PC-3 (cell line): ENCODE measurements at regions not wholly inside any gene's neighbourhood (a gene's known extent, or its start where the extent isn't known, plus 50 kb on each side); places are given as distances from the start of the nearest gene placed in this dataset.

Experiments
- EZH2phosphoT487 ChIP-seq: fragments of 300-600 bp; sonication (generic); IDR thresholded peaks from 2 replicates; pipeline ENCODE4 v1.6.1; 2018; ENCODE audit warnings: mild to moderate bottlenecking, antibody characterized with exemption, low read length, borderline replicate concordance
- TF ChIP-seq, protein P1 (sequence below): fragments of 300-600 bp; sonication (generic); conservative IDR thresholded peaks from 2 replicates; pipeline ENCODE4 v1.5.1; 2017; ENCODE audit warnings: antibody characterized with exemption, low read depth, mild to moderate bottlenecking, low read length

DNA sequence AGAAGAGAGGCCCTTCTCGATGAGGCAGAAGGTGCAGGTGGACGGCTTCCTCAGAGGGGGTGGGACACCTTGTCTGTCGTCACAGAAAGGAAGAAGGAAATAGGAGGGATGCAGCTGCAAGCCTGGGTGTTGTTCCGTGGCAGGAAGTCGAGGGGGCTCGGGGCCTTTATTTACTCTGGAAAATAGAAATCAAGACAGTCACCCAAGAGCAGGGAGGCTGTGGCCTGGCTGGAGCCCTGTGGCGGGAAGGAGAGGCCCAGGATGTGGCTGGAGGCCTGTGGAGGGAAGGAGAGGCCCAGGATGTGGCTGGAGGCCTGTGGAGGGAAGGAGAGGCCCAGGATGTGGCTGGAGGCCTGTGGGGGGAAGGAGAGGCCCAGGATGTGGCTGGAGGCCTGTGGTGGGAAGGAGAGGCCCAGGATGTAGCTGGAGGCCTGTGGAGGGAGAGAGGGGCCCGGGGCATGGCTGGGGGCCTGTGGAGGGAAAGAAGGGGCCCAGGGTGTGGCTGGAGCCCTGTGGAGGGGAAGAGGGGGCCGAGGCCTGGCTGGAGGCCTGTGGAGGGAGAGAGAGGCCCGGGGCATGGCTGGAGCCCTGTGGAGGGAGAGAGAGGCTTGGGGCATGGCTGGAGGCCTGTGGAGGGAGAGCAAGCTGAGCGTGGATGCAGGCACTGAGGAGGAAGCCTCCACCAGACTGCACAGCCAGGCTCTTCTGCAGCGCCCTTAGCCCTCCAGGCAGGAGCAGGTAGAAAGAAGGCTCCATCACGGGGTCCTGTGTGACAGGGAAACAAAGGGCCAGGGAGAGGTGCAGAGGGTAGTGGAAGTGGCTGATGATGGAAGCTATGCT, 97.3 kb upstream of the SFMBT2 start:
- TF ChIP-seq, protein P1, sequence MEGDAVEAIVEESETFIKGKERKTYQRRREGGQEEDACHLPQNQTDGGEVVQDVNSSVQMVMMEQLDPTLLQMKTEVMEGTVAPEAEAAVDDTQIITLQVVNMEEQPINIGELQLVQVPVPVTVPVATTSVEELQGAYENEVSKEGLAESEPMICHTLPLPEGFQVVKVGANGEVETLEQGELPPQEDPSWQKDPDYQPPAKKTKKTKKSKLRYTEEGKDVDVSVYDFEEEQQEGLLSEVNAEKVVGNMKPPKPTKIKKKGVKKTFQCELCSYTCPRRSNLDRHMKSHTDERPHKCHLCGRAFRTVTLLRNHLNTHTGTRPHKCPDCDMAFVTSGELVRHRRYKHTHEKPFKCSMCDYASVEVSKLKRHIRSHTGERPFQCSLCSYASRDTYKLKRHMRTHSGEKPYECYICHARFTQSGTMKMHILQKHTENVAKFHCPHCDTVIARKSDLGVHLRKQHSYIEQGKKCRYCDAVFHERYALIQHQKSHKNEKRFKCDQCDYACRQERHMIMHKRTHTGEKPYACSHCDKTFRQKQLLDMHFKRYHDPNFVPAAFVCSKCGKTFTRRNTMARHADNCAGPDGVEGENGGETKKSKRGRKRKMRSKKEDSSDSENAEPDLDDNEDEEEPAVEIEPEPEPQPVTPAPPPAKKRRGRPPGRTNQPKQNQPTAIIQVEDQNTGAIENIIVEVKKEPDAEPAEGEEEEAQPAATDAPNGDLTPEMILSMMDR = no peak
- no peak for TF ChIP-seq EZH2phosphoT487
